Amniotic epithelial cell (primary cell): ENCODE measurements at regions not wholly inside any gene's neighbourhood (a gene's known extent, or its start where the extent isn't known, plus 50 kb on each side); places are given as distances from the start of the nearest gene placed in this dataset.
"Not testable (repeated sequence)": the region's sequence is repeated elsewhere in the genome, so short reads cannot be mapped to it uniquely, and the experiment has no call there.

Experiments
- DNase-seq: peaks from one replicate; pipeline ENCODE4 v3.0.0-alpha.2; 2010; ENCODE audit warnings: low read depth

DNA sequence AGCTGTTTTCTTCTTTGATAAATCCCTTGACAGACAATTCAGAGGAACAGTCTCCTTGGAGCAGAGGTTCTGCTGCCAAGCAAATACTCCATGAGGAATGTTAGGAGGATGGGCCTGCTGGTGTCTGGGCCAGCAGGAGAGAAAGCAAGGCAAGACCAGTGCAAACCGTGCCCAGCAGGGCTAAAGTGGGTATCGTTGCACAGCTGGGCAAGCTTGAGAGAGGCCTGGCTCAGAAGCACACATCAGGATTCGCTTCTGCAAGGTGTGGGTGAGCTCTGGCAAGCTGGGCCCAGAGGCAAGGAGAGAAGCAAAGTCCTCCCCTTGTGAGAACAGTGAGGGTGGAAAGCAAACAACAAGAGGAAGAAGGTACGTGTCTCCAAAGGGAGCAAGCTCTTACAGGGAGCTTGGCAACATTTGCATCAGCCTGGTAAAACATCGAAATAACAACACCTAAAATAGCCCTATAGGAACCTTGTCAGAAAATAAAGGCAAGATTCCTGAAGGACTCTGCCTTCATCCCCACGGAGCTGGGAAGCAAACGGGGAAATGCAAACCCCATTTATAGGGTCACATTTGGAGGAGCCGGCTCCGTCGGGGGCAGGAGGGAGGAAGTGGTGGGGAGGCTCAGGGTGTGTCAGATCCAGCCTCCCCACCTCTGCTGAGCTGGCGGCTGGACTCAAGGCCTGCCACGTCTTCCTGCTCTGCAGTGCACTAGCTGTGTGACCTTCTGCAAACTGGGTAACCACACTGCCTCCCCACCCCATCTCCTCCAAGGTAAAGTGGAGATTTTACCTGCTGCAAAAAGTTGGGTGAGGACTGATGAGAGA is 62.3 kb upstream of the HIVEP3 start:
- DNase-seq, result no peak

- DNase-seq, result no peak
Measured at GRCh38 chr1:41978986-41979385, 60.3 kb upstream of the HIVEP3 start.

DNA sequence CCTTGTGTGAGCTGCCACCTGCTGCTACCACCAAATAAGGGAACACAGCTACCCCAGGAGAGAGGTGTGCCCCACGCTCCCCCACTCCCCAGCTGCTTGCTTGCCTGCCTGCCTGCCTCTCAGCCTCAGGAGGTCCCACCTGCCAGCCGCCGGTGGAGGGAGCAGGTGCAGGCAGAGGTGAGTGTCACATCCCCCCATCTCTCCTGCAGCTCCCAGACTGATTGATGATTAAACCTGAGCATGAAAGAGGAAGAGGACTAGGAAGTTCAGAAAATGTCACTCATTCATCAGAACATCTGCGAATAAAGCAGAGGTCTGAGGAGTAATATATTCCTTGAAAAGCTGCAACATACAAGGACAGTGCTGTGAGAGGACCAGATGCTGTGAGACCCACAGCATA is 58.6 kb upstream of the HIVEP3 start:
- DNase-seq, result no peak

- DNase-seq, result no peak
Measured at GRCh38 chr1:41976671-41977070, 57.9 kb upstream of the HIVEP3 start.

DNA sequence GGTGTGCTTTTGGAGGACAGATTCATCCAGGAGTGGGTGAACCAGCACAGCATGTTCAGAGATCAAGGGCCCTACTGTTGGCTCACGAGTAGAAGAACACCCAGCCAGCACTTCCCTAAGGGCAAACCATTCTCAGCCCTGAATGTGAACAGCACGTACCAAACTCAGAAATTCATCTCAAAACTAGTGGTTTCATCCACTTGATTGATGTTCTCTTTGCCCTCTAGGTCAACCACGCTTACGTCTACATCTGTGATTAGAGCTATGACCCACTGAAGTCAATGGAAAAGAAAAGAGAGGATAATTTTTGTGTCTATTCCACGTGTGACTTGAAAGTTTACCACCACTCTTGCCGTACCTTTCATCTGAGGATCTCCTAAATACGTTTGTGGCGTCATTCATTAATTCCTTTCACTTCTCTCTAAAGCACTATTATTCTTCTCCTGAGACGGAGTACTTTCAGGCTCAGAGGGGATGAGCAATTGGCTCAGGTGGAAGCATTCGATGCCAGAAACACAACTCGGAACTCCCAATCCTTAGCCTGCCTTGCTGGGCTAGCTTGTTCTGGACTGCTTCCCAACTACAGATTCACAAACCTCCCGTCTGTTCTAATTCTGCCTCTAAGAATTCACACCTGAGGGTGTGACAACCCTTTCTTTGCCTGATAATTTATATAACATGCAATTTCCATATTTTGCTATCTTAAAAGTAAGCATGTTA is 57.3 kb upstream of the HIVEP3 start:
- DNase-seq, result no peak

DNA sequence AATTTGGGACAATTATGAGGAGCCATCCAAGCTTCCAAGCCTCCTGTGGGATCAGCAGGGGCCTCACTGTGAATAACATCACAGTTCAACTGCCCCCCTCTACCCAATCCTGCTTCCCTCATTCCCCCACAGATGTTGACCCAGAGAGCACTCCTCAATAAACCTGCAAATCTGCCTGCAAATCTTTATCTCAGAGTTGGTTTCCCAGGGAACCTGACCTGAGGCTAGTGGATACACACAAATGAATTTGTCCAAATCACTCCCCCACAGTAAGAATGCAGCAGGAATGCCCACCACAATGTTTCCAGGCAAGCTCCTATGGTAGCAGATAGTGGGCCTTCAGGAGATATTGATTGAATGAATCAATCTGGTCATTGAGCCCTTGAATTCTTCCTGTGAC is 56.4 kb upstream of the HIVEP3 start:
- DNase-seq, result no peak

- not testable (repeated sequence) for DNase-seq
Measured at GRCh38 chr1:41968557-41968956, 49.8 kb upstream of the HIVEP3 start.
